ENCODE measurements at regions not wholly inside any gene's neighbourhood (a gene's known extent, or its start where the extent isn't known, plus 50 kb on each side); places are given as distances from the start of the nearest gene placed in this dataset.

GRCh38 chr15:60118146-60118545 lies 114.0 kb downstream of the FOXB1 start:
- no peak for TF ChIP-seq POLR2AphosphoS5 (IDR thresholded peaks at IDR 0.05; ENCODE audit: insufficient read depth, low read depth, low read length)
- no peak for TF ChIP-seq CTCF (IDR thresholded peaks at IDR 0.05; ENCODE audit: extremely low read depth in 1 of 2, insufficient read depth in 1 of 2, low read depth in 1 of 2, low read length in 2 of 2)
- TF ChIP-seq POLR2A (IDR thresholded peaks at IDR 0.05; ENCODE audit: low read depth, low read length): no peak
- TF ChIP-seq EZH2 (IDR thresholded peaks at IDR 0.05; ENCODE audit: borderline replicate concordance, low read depth, low read length, severe bottlenecking): peak; percentile 9
- no peak for TF ChIP-seq FOS (IDR thresholded peaks at IDR 0.05; ENCODE audit: borderline replicate concordance, insufficient read depth, low read length)
- TF ChIP-seq MYC (IDR thresholded peaks at IDR 0.05; ENCODE audit: low read depth, low read length): no peak
- TF ChIP-seq JUN (IDR thresholded peaks at IDR 0.05; ENCODE audit: borderline replicate concordance, insufficient read depth, insufficient read length, low read depth): no peak
